Chondrocyte (in vitro differentiated cells): ENCODE measurements at regions not wholly inside any gene's neighbourhood (a gene's known extent, or its start where the extent isn't known, plus 50 kb on each side); places are given as distances from the start of the nearest gene placed in this dataset.

Experiments used
- DNase-seq: peaks from one replicate; pipeline ENCODE4 v3.0.0; 2021; ENCODE audit warnings: mixed read lengths, low spot score
- H3K27ac Mint-ChIP-seq: one replicate; pipeline ENCODE4 v1.8.0; 2021; ENCODE audit warnings: mild to moderate bottlenecking, moderate library complexity, mixed read lengths; ENCODE audit not compliant: unreplicated experiment
- H3K27me3 Mint-ChIP-seq: 2 replicates; pipeline ENCODE4 v1.8.0; 2021; ENCODE audit warnings: low read depth, mixed read lengths
- H3K36me3 Mint-ChIP-seq: 2 replicates; pipeline ENCODE4 v1.8.0; 2021; ENCODE audit warnings: low read depth, mixed read lengths
- H3K4me1 Mint-ChIP-seq: 2 replicates; pipeline ENCODE4 v1.8.0; 2021; ENCODE audit warnings: low read depth, mild to moderate bottlenecking, mixed read lengths
- H3K4me3 Mint-ChIP-seq: one replicate; pipeline ENCODE4 v1.8.0; 2021; ENCODE audit warnings: mild to moderate bottlenecking, moderate library complexity, mixed read lengths; ENCODE audit not compliant: unreplicated experiment
- H3K9me3 Mint-ChIP-seq: 2 replicates; pipeline ENCODE4 v1.8.0; 2021; ENCODE audit warnings: low read depth, mixed read lengths
- TF ChIP-seq, protein P1 (sequence below): fragments of 200-600 bp; sonication (generic); IDR thresholded peaks from 2 replicates; pipeline ENCODE4 v1.5.0; 2021; ENCODE audit warnings: antibody characterized with exemption, mild to moderate bottlenecking, moderate library complexity

DNA sequence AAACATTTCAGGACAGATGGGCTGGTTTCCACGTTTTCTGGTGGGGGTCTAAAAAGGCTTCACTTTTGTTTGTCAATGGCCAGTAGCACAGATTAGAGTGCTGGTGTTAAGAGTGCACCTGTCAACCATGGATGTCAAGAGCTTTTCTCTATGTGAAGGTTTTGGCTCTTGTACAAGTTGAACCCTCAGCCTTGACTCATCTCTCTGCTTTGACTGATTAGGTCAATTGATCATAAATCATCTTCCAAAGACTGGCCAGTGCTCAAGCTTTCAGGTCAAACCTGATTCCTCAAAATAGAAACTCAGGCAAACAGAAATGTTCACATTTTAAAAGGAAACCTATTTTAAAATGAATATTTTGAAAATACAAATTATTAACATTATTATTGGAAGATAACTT lies 59.6 kb upstream of the SP4 start:
- peaks cover 7% of the 10 kb centered on the region for H3K4me1 Mint-ChIP-seq
- TF ChIP-seq, protein P1, sequence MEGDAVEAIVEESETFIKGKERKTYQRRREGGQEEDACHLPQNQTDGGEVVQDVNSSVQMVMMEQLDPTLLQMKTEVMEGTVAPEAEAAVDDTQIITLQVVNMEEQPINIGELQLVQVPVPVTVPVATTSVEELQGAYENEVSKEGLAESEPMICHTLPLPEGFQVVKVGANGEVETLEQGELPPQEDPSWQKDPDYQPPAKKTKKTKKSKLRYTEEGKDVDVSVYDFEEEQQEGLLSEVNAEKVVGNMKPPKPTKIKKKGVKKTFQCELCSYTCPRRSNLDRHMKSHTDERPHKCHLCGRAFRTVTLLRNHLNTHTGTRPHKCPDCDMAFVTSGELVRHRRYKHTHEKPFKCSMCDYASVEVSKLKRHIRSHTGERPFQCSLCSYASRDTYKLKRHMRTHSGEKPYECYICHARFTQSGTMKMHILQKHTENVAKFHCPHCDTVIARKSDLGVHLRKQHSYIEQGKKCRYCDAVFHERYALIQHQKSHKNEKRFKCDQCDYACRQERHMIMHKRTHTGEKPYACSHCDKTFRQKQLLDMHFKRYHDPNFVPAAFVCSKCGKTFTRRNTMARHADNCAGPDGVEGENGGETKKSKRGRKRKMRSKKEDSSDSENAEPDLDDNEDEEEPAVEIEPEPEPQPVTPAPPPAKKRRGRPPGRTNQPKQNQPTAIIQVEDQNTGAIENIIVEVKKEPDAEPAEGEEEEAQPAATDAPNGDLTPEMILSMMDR: no peak
- DNase-seq: no peak
- no peak overlapping the region for H3K27ac Mint-ChIP-seq
- no peaks in the 10 kb centered on the region for H3K36me3 Mint-ChIP-seq
- no peaks in the 10 kb centered on the region for H3K27me3 Mint-ChIP-seq
- no peak overlapping the region for H3K4me3 Mint-ChIP-seq
- peaks cover 15% of the 10 kb centered on the region for H3K9me3 Mint-ChIP-seq

DNA sequence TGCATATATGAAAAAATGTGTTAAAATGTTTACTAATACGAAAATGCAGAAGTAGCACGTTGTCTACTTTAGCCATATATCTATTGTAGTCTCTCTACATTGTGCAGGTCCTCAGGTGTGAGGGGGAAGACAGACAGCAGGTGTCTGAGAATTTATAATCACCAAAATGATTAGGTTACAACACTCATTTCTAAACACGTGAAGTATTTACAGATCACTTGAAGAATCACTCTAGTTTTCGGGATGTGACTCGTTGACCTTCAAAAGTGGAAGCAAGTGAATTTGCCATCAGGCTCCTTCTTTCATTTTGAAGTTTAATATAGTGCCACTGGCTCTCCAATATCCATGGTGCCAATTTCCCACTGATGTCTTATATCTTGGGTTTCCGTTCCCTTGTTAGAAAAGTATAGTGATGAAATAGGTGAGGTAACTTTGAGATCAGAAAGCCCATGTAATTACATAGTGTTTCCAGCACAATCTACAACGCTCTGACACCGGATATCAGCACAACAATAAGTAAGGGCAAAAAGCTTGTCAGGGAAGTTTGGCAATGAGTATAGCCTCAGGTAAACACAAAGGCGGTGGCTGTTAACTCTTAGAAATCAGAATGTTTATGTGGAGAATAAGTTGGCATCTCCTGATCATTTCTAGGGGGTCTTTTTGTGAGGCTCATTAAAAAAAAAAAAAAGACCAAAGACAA lies 57.5 kb upstream of the SP4 start:
- H3K4me3 Mint-ChIP-seq: no peak overlapping the region
- TF ChIP-seq, protein P1: no peak
- no peaks in the 10 kb centered on the region for H3K27me3 Mint-ChIP-seq
- H3K4me1 Mint-ChIP-seq: peaks cover 7% of the 10 kb centered on the region
- no peaks in the 10 kb centered on the region for H3K36me3 Mint-ChIP-seq
- H3K27ac Mint-ChIP-seq: no peak overlapping the region
- DNase-seq: no peak
- H3K9me3 Mint-ChIP-seq: peaks cover 5% of the 10 kb centered on the region

DNA sequence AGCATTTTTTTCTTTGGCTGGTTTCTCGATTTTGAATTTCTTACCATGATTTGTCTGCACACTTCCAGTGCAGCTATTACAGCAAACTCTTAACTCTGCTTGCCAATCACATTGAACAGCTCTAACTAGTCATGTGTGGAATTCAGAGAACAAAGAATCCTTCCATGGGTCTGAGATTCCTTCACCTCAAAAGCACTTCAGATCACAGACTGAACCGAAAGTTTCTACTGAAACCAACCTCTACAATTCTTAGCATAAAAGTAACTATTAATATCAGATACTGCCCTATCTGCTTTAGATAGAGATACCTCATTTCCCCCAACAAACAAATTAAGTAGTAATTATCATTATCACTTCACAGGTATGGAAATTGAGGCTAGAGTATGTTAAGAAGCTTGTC lies 56.5 kb upstream of the SP4 start:
- no peak overlapping the region for H3K27ac Mint-ChIP-seq
- H3K4me3 Mint-ChIP-seq: no peak overlapping the region

DNA sequence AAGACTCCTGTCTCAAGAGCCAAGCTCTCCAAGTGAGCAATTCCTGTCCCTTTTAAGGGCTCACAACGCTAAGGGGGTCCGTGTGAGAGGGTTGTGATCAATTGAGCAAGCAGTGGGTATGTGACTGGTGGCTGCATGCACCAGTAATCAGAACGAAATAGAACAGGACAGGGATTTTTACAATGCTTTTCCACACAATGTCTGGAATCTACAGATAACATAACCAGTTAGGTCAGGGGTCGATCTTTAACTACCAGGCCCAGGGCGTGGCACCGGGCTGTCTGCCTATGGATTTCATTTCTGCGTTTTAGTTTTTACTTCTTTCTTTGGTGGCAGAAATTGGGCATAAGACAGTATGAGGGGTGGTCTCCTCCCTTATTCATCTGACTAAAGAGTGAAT lies 54.9 kb upstream of the SP4 start:
- no peak overlapping the region for H3K27ac Mint-ChIP-seq
- no peak overlapping the region for H3K4me3 Mint-ChIP-seq
- DNase-seq: no peak
- no peaks in the 10 kb centered on the region for H3K4me1 Mint-ChIP-seq
- no peaks in the 10 kb centered on the region for H3K27me3 Mint-ChIP-seq
- no peaks in the 10 kb centered on the region for H3K36me3 Mint-ChIP-seq
- peaks cover 16% of the 10 kb centered on the region for H3K9me3 Mint-ChIP-seq
- TF ChIP-seq, protein P1: no peak

More for the DNA sequence above, 56.5 kb upstream of the SP4 start:
- TF ChIP-seq, protein P1: no peak
- DNase-seq: no peak
- Mint-ChIP-seq H3K27me3 (no peaks in the 10 kb centered on the region), H3K36me3 (no peaks in the 10 kb centered on the region), H3K9me3 (peaks cover 5% of the 10 kb centered on the region), H3K4me1 (peaks cover 1% of the 10 kb centered on the region)

DNA sequence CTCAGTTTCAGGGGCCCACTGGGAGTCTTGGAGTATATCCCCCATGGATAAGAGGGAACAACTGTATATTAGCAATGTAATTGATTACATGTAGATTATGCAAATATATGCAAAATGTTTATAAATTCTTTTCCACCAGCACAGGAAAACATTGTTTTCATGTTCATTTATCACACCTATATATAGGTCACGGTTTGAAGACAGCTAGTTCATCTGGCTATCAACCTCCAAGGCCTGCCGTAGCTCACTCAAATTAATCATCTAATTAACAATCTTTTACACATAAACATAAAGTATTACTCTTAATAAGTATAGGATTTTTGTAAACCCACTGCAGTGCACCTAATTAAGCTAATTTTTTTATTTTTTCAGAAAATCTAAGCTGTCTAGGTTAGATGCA lies 53.7 kb upstream of the SP4 start:
- Mint-ChIP-seq H3K27ac (no peak overlapping the region), H3K4me1 (no peaks in the 10 kb centered on the region), H3K27me3 (no peaks in the 10 kb centered on the region), H3K4me3 (no peak overlapping the region), H3K36me3 (no peaks in the 10 kb centered on the region), H3K9me3 (peaks cover 16% of the 10 kb centered on the region)
- no peak for DNase-seq
- TF ChIP-seq, protein P1: no peak
